Right renal cortex interstitium (tissue), 3 donors: ENCODE measurements at regions not wholly inside any gene's neighbourhood (a gene's known extent, or its start where the extent isn't known, plus 50 kb on each side); places are given as distances from the start of the nearest gene placed in this dataset.
A peak's percentile ranks its signal among the peaks of the same experiment; 100 is the strongest.

Experiments used
- DNase-seq, 3 donors: peaks; one replicate each; pipeline ENCODE4 v3.0.0-alpha.2; 2013; ENCODE audit warnings: low read depth in 3 of 3, low spot score in 2 of 3

DNA sequence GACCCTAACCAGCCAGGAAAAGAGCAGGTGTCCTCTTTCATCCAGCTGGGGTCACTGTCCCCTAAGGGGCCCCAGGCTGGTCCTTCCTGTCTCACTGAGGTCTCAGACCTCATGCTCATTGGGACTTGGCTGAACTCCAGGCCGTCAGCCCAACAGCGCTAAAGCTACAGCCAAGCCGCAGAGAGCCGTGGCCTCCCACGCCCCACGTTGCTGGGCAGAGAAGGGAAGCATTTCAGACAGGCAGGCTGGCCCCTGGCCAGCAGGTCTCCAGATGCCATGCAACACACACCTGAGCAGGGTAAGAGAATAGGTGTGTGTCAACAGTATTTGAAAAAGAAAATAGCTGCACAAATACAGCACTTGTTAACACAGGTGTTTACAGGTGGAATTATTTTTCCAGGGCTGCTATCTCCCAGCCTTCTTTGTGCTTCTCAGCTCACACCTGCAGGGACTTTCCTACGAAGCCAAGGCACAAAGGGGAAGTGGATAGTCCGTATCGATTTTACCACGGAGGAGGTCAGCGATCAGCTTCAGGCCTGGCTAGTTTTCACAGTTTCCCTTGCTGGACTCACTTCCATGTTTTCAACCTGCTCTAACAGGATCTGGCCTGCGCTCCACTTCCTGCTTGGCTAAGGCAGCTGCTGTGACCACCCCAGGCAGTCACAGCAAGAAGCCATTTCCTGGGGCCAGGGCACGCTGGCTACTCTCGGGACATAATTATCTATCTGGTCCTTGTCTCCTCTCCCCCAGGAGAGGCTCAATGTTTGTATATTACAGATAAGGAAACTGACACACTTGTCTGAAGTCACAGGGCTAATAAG, 156.1 kb upstream of the ID2 start:
- peak; percentile 47 to 74 (median 67) for DNase-seq

DNA sequence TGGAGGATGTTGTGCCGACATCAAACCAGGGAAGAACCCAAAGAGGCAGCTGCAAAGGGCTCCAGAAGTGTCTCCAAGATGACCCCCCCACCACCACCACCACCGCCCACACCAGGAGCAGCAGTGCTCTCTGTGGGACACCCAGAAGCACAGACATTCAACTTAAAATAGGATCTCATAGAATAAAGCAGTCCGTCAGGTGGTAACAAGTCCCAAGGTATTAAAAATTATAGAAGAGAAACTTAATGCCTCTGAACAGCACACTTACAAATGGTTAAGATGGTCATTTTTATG, 155.5 kb upstream of the ID2 start:
- DNase-seq = no peak

DNA sequence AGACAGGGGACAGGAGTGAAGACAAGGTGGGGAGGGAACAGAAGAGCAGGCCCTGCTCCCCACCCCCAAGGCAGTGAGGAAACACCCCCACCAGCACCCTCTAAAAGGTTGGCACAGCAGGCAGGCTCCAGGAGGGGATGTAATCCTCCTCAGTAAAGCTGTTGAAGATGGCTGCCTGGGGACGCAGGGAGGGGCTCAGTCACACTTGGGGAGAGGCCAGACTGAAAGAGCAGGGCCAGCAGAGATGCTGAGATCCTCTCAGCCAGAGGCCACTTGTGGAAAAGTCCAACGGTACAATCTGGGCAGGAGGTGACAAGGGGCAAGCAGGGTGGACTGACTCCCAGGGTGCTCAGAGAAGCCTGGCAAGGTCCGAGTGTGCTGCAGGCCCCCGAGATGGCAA, 154.8 kb upstream of the ID2 start:
- no peak for DNase-seq

DNA sequence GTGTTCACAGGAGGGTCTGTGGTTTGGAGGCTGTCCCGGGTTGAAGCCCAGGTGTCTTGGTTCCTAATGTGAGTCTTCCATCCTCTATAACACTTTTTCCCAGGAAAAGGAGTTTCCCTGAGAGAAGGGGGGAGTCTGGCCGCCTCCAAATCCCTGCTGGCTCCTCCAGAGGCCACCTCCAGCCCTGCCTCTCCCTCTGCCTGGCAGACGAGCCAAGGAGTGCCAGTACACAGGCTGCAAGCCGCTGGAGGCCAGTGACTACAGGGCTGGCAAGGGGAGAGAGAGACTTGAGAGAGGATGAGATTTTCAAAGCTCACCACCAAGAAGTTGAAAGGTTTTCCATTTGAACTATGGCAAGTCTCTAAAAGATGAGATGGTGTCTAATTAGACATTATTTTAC, 154.2 kb upstream of the ID2 start:
- no peak for DNase-seq

DNA sequence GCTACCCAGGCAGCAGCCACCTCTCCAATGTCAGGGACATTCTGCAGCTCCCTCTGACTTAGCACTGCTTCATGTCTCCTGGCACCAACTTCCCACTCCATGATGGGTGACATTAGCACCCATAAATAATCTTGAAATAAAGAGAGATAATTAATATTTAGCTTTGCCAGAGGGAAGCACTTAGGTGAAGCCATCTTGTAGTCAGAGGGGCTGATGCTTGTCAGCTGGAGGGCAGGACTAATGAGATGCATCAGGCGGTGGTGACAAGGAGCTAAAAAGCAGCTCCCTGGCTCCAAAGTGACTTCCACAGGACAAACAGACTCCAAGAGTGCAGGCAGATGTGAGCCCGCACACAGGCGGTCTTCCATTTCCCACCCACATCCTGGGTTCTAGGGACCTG, 153.0 kb upstream of the ID2 start:
- no peak for DNase-seq

DNA sequence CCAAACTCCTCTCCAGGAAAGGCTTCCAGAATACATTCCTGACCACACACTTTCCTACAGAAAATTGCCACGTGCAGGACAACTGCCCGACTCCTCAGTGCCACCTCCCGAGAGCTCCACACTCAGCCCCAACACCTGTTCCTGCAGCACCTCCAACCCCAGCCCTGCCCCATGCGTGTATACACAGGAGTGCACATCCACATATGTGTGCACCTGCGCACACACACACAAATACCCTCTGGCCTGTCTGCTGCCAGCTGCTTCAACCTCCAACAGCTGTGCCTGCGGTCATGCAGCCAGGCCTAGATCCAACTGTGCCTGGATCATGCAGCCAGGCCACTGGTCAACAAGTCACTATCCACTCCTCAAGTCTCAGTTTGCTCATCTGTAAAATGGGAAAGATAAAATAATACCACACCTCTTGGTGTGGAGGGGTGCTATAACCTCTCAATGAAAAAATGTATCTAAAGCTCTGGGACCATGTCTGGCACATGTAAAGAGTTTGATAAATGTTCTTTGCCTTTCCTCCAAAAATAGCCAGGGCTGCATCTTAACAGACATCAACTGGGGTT, 152.1 kb upstream of the ID2 start:
- no peak for DNase-seq

DNA sequence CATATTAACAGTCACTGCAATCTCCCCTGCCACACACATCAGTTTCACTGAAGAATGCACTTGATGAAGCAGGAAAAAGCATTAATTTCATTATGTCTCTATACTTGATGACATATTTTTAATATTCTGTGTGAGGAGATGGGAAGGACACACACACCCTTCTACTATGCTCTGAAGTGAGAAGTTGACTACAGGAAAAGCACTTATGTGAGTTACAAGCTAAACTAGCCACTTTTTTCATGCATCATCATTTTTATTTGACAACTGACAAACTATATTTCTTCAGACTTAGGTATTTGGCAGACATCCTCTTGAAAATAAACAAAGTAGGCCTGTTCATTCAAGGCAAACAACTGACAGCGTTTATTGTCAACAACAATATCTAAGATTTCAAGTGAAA, 150.4 kb upstream of the ID2 start:
- no peak for DNase-seq

DNA sequence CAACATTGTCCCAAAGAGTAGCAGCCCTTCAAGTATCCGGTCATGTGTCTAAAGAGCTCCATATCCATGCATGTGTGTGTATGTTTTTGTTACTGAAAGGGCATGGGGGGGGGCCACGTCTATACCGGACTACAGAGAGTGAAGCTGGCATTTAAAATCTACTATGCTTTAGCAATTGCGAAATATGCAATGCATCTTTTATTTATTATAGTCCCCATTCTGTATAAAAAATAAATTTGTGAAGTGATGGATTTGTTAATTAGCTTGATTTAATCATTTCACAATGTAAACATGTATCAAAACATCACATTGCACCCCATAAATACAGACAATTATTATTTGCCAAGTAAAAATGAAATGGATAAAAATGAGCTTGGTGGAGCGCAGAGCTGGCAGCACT, 149.4 kb upstream of the ID2 start:
- no peak for DNase-seq

DNA sequence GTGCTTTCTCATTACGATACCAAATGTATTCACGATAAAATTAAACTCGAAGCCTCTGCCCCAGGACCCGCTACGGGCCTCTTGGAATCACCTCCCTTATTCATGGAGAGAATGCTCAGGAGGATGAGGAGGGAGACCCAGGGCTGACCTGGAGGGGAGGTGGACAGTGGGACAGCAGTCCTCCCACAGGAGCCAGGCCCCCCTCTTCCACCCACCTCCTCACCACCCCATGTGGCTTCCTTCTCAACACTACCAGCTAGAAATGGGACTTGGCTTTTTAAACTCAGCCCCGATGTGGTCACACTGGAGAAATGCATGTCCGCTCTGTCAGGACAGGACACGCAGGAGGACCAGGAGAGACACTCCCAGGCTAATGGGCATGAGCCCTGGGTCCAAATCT, 147.9 kb upstream of the ID2 start:
- no peak for DNase-seq

DNA sequence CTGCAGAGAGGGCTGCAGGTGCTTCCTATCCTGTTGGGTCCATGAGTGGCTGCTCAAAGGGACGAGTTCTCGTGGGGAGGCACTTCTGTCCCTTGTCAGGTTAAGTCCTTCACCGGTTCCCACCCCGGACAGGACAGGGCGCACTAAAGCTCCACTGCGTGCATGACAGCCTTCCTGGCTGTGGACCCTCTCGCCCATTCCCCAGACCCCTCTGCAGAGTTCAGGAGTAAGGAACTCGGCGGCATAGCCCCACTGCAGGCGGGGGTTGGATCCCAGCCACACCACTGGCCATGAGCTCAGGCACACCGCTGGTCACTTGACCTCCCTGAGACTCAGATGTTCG, 147.5 kb upstream of the ID2 start:
- no peak for DNase-seq

DNA sequence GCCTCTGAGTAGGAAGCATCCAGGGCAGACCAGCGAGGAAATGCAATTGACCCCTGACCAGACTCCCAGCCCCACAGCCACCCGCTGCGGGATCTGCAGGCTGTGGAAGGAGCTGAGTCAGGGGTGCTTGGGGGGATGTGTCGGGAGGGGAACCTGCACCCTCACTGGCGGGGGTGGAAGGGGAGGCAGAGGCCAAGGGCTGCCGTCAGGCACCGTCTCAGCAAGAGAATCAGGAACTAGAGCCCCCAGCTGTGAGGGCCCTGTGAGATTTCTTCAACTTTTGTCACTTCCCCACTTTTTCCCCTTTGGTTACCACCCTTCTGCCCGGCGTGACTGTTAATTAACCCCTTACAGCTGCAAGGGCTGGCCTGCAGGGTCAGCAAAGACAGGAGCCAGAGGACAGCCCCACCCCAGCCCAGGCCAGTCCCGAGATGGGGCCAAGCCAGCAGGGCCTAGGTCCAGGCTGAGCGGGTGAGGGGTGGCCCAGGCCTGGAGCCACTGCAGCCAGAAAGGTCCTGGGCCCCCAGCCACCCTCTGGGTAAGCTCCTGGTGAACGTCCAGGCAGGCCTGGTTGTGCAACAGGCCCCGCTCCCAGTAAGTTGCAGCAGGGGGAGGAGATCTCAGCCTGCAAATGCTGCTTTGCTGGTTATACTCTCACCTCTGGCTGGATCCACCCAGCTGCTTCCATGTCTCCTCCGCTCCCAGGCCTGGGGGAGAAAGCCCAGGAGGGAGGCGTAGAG, 147.0 kb upstream of the ID2 start:
- DNase-seq = no peak

DNA sequence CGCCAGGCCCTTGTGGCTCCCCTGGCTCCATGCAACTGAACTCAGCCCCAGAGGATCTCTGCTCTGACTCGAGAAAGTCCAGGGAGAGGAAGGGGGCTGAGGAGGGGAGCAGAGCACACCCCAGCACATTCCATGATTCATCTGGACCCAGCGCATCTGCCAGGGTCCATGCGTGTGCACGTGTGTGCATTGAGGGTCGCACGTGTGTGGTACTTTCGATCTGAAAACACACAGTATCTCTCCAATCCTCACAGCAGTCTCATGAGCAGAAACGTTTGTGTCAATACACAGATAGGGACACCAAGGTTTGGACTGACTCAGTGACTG, 146.4 kb upstream of the ID2 start:
- DNase-seq = no peak

DNA sequence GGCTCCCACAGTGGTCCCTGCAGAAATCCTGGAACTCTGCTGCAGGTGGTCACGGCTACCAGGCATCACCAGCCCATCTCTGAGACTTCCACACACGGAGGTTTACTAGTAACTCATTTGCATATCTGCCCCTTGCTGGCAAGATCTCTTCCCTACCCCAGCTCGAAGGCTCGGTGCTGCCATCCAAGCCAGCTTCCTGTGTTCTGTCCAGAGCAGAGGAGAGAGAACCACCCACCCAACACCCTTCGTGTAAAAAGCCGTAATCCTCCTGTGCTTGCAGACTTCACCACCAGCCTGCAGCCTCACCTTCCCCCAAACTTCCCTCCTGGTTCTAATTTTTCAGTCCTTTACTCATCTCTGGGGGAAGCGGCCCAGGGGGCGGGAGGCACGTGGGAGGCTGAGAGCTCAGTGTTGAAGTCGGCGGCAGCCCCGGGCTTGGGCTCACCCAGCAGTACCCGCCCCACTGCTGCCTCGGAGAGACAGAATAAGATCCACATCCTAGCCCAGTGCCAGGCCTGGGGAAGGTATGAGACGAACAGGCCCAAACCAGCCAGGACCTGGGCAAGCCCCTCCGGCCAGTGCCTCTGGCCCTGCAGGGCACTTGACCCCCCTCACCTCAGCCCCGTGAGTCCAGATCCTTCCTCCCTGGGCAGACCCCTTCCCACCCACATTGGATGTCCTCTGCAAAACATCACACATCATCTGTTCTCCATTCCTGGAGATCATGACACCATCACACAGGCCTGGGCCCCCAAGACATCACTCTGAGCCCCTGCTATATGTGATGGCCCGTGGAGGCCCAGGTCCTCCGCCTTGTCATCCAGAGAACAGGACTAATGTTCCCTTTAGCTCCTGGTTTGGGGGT, 145.8 kb upstream of the ID2 start:
- DNase-seq = no peak

DNA sequence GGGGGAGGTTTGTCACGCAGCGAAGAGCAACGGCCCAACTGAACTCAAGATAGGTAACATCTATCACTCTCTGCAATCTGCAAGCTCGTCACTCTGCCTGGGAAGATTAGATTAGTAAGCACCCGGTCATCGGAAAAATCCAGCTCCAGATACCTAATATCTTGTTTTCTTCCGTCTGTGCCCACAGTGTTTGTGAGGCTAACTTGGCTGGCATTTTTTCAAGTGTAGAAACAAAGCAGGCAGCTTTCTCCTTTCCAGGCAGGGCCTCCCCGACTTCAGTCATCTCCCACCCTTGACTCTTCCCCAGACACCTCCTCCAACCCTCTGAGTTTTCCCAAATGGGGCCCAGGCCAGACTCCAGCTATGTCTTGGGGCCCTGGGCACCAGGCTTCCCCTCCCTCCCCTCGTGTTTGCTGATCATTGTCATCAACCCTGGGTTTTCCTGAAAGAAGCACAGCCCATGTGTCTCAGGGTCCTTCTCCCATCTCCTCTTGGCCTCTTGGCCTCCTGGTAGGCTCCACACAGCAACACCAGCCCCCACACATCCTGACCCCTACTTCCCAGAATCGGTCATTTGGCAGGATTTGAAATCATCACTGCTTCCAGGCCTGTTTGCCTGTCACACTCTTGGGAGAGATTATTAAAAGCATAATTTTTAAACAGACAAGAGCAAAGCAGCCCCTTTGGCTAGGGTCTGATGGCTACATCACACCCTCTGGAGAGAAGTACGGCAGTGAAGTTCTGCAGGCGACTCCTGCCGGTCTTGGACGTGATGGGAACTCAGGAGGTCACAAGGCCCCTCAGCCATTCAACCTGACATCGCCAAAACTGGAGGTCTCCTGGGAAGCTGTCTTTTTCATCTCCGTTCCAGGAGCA, 144.9 kb upstream of the ID2 start:
- DNase-seq = no peak

DNA sequence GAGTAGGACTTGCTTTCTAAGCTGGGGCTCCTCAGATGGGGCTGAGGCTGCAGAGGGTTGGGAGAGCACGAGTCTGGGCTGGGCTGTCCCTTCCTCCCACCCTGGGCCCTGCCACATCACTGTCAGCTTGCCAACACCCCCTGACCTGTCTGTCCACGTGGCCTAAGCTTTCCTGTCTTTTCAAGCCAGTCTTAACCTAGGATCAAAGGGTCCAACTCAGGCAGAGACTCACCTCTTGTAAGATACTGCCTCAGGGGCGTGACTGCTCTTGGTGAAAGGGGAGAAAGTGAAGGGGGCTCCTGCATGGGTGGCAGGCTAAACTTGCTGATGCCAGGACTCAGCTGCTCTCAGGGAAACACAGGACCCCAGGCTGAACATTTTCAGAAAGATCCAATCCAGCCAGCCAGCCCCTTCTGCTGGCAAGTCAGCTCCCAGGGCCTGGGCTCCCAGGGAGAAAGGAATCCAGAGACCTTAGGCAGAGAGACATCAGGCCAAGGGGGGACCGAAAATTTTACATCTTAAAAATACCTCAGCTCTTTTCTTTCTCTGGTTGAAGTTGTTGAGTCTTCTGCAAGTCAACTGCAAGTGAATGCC, 144.2 kb upstream of the ID2 start:
- DNase-seq = no peak

DNA sequence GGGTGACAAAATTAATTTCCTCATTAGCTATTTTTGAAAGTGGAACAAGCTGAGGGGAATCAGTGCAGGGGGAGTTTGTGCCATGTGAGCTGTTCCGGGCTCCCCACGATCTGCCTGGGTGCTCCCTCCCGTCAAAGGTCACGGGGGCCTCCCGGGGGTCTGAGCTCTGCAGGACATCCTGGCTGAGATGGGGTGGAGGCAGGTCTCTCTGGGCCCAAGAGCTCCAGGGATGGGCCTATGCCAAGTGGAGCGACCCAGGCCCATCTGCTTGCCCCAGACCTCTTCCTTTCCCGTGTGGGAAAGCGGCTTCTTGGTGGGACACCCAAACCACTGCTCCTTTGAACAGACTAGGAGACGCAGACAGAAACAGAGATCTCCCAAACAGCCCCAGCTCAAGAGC, 143.3 kb upstream of the ID2 start:
- no peak for DNase-seq

DNA sequence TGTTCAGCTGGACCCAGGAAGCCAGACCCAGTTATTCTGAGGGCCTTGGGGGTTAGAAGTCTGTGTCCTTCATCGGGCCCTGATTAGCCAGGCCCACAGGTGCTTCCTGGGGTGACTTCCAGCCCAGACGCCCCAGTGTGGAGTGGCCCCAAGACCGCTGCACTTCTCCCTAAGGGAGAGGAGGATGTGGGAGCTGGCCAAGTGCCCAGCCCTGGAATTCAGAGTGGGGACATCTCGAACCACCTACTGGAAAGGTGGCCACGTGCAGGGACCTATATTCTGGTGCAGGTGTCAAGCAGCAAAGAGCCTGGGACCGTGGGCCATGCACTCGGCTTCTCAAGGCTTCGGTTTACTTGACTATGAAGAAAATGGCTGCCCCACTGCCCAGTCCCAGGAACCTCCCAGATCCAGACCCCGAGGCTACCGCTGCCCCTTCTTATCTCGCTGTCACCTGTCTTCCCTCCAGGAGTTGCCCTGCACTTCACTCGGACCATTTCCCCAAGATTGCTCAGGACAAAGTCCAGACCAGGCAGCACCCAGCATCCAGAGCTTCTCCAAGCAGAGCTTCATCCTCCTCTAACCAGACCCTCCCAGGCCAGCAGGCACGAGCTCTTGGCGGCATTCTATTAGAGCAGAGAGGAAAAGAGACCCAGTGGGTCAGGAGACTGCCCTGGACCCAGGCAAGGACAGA, 142.8 kb upstream of the ID2 start:
- no peak for DNase-seq

DNA sequence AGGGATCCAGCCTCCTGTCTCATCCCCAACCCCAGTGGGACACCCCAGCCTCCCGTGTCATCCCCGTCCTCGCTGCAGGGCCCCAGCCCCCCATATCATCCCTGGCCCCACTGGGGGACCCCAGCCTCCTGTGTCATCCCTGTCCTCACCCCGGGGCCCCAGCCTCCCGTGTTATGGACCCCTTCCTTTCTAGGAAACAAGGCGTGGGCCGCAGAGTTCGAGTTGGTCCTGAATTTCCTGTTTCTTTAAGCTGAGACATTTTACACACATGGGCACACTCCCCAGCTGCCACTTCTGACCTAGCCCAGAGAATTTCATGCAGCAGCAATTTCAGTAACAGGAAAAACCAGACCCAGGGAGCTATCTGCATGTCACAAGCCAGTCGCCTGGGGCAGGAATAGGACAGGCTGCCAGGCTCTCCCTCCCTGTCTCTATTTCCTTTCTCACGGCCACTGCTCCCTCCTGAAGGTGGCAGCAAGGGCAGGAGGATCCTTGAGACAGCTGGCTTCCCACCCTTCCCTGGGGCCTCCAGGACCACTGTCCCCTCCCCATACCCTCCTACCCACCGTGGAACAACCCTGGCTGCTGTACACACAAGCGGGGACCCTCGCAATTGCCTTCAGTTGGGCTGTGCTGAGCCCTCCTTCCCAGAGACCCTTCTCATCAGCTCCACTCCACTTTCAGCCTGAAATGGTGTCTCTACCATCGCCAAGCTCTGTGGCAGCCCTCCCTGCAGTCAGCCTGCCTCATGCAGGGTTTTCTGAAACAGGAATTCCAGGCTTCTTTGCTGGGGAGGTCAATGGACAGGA, 141.9 kb upstream of the ID2 start:
- peak in 1 of 3 donors; percentile 67 for DNase-seq

DNA sequence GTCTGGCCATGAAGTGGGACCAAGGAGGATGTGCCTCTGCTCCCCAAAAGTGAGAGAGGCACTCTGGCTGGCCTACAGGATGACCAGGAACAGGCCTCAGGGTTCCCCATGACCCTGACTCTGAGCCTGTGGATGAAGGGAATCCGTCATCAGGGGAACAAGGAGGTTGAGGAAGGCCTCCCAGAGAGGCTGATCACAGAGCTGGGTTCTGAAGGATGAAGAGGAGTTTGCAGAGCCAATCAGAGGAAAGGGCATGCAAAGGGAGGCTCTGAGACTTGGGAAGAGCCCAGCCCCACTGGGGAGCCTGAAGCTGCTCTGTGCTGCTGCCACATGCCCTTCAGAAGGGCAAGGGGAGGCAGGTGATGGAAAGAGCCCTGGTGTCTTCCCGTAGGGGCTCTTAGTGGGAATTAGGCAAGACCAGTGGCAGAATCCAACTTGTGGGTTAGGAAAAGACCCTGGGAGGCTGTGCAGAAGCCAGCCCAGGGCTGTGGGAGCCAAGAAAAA, 141.3 kb upstream of the ID2 start:
- no peak for DNase-seq
